ENCODE measurements at regions not wholly inside any gene's neighbourhood (a gene's known extent, or its start where the extent isn't known, plus 50 kb on each side); places are given as distances from the start of the nearest gene placed in this dataset.

GRCh38 chr13:62910541-62911060, 1495.0 kb upstream of the PCDH20 start:
- no peaks in the 10 kb centered on the region for H3K4me1 ChIP-seq (ENCODE audit: control insufficient read depth in 1 of 2, insufficient read depth in 2 of 2, low read length in 2 of 2)
- H3K14ac ChIP-seq (ENCODE audit: low read length), result no peak overlapping the region
- no CpG with 5 or more reads among the region's 4 CpGs for WGBS (ENCODE audit: extremely low coverage, insufficient coverage, insufficient read length)
- H3K36me3 ChIP-seq (ENCODE audit: control insufficient read depth in 1 of 2, insufficient read depth in 2 of 2, low read length in 2 of 2), result no peaks in the 10 kb centered on the region
- no peak overlapping the region for H4K8ac ChIP-seq (ENCODE audit: low read depth, low read length)
- no peaks in the 10 kb centered on the region for H3K79me2 ChIP-seq (ENCODE audit: control insufficient read depth, insufficient read depth, low read length, poor library complexity)
- H2AFZ ChIP-seq (ENCODE audit: insufficient read depth, low read length, poor library complexity), result no peak overlapping the region
- H3K9ac ChIP-seq (ENCODE audit: low read length), result no peak overlapping the region
- H4K91ac ChIP-seq (ENCODE audit: low read depth, low read length), result no peak overlapping the region
- H4K12ac ChIP-seq (ENCODE audit: low read depth, low read length), result no peak overlapping the region
- H3K79me1 ChIP-seq (ENCODE audit: low read length), result no peaks in the 10 kb centered on the region
- no peak overlapping the region for H3K4me3 ChIP-seq (ENCODE audit: low read depth, low read length)
- H2AK5ac ChIP-seq (ENCODE audit: low read length), result no peak overlapping the region
- no peaks in the 10 kb centered on the region for H3K27me3 ChIP-seq (ENCODE audit: insufficient read depth, low read length)
- no peak overlapping the region for H3K23ac ChIP-seq (ENCODE audit: low read length)
- DNase-seq, result no peak
- no peak overlapping the region for H3K18ac ChIP-seq (ENCODE audit: low read length)
- H2BK120ac ChIP-seq (ENCODE audit: insufficient read depth, low read length, poor library complexity), result no peak overlapping the region
- H3K9me3 ChIP-seq (ENCODE audit: insufficient read depth, low read depth, low read length), result no peaks in the 10 kb centered on the region
- no peak overlapping the region for H3K4ac ChIP-seq (ENCODE audit: low read depth, low read length)
- H3K4me2 ChIP-seq (ENCODE audit: low read length), result no peak overlapping the region
- H2BK5ac ChIP-seq (ENCODE audit: low read depth, low read length, poor library complexity), result no peak overlapping the region
- H2BK12ac ChIP-seq (ENCODE audit: low read length), result no peak overlapping the region
- no peak overlapping the region for H3K27ac ChIP-seq (ENCODE audit: low read depth, low read length)

DNA sequence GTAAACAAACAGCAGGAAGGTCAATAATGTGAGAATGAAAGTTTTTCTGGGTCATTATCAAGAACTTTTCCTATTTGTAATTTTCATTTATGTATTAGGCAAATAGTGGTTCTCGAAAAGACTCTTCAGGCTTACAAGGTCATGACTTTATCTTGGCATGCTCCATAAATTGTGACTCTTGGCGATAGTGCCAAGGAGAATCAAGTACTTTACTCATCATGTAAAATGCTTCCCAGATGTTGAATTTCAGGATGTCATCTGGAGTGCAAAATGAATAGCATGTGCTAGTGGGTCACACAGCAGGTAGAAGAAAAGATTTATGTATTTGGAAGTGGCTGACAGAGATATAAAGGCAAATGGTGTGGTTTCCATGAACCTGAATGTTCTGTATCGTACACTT, 1492.7 kb upstream of the PCDH20 start:
- Histone ChIP-seq H3K9ac (ENCODE audit: low read length) (no peak overlapping the region), H2AFZ (ENCODE audit: insufficient read depth, low read length, poor library complexity) (no peak overlapping the region), H2BK12ac (ENCODE audit: low read length) (no peak overlapping the region), H3K18ac (ENCODE audit: low read length) (no peak overlapping the region), H3K4me2 (ENCODE audit: low read length) (no peak overlapping the region), H3K36me3 (ENCODE audit: control insufficient read depth in 1 of 2, insufficient read depth in 2 of 2, low read length in 2 of 2) (no peaks in the 10 kb centered on the region), H3K14ac (ENCODE audit: low read length) (no peak overlapping the region), H4K12ac (ENCODE audit: low read depth, low read length) (no peak overlapping the region), H4K8ac (ENCODE audit: low read depth, low read length) (no peak overlapping the region), H2BK120ac (ENCODE audit: insufficient read depth, low read length, poor library complexity) (no peak overlapping the region), H3K27ac (ENCODE audit: low read depth, low read length) (no peak overlapping the region), H3K23ac (ENCODE audit: low read length) (no peak overlapping the region), H4K91ac (ENCODE audit: low read depth, low read length) (no peak overlapping the region), H3K79me2 (ENCODE audit: control insufficient read depth, insufficient read depth, low read length, poor library complexity) (no peaks in the 10 kb centered on the region), H3K4me1 (ENCODE audit: control insufficient read depth in 1 of 2, insufficient read depth in 2 of 2, low read length in 2 of 2) (no peaks in the 10 kb centered on the region), H2AK5ac (ENCODE audit: low read length) (no peak overlapping the region), H3K4me3 (ENCODE audit: low read depth, low read length) (no peak overlapping the region), H3K27me3 (ENCODE audit: insufficient read depth, low read length) (no peaks in the 10 kb centered on the region), H3K79me1 (ENCODE audit: low read length) (no peaks in the 10 kb centered on the region), H3K9me3 (ENCODE audit: insufficient read depth, low read depth, low read length) (no peaks in the 10 kb centered on the region), H3K4ac (ENCODE audit: low read depth, low read length) (no peak overlapping the region), H2BK5ac (ENCODE audit: low read depth, low read length, poor library complexity) (no peak overlapping the region)
- no CpG with 5 or more reads among the region's 3 CpGs for WGBS (ENCODE audit: extremely low coverage, insufficient coverage, insufficient read length)
- no peak for DNase-seq

DNA sequence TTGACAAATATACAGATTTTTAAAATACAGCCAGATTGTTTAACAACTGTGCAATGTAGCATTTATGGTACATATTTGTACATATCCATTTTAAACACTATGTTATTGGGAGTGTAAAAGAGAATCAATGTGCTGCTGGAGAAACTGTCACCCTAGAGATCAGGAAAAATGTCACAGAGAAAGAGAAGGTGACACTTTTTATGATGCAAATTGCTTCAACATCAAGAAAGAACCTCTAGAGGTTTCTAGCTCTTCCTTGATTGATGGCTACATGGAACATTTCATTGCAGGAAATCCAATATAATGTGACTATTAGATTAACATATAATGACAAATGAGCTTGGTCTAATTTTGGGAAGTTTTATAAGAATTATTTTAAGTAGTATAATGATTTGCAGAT, 1491.2 kb upstream of the PCDH20 start:
- Histone ChIP-seq H3K9me3 (ENCODE audit: insufficient read depth, low read depth, low read length) (no peaks in the 10 kb centered on the region), H3K36me3 (ENCODE audit: control insufficient read depth in 1 of 2, insufficient read depth in 2 of 2, low read length in 2 of 2) (no peaks in the 10 kb centered on the region), H3K79me2 (ENCODE audit: control insufficient read depth, insufficient read depth, low read length, poor library complexity) (no peaks in the 10 kb centered on the region), H3K27ac (ENCODE audit: low read depth, low read length) (no peak overlapping the region), H3K27me3 (ENCODE audit: insufficient read depth, low read length) (no peaks in the 10 kb centered on the region), H4K91ac (ENCODE audit: low read depth, low read length) (no peak overlapping the region), H2AK5ac (ENCODE audit: low read length) (no peak overlapping the region), H2BK12ac (ENCODE audit: low read length) (no peak overlapping the region), H3K4me2 (ENCODE audit: low read length) (no peak overlapping the region), H3K79me1 (ENCODE audit: low read length) (no peaks in the 10 kb centered on the region), H2BK5ac (ENCODE audit: low read depth, low read length, poor library complexity) (no peak overlapping the region), H3K4me3 (ENCODE audit: low read depth, low read length) (no peak overlapping the region), H3K23ac (ENCODE audit: low read length) (no peak overlapping the region), H4K12ac (ENCODE audit: low read depth, low read length) (no peak overlapping the region), H3K4ac (ENCODE audit: low read depth, low read length) (no peak overlapping the region), H3K18ac (ENCODE audit: low read length) (no peak overlapping the region), H2AFZ (ENCODE audit: insufficient read depth, low read length, poor library complexity) (no peak overlapping the region), H2BK120ac (ENCODE audit: insufficient read depth, low read length, poor library complexity) (no peak overlapping the region), H4K8ac (ENCODE audit: low read depth, low read length) (no peak overlapping the region), H3K9ac (ENCODE audit: low read length) (no peak overlapping the region), H3K14ac (ENCODE audit: low read length) (no peak overlapping the region), H3K4me1 (ENCODE audit: control insufficient read depth in 1 of 2, insufficient read depth in 2 of 2, low read length in 2 of 2) (no peaks in the 10 kb centered on the region)
- DNase-seq, result no peak

GRCh38 chr13:62906469-62906868, 1490.8 kb upstream of the PCDH20 start:
- H3K4me2 ChIP-seq (ENCODE audit: low read length), result no peak overlapping the region

More at GRCh38 chr13:62906469-62906868, 1490.8 kb upstream of the PCDH20 start:
- Histone ChIP-seq H3K4me1 (ENCODE audit: control insufficient read depth in 1 of 2, insufficient read depth in 2 of 2, low read length in 2 of 2) (no peaks in the 10 kb centered on the region), H3K9ac (ENCODE audit: low read length) (no peak overlapping the region), H3K27me3 (ENCODE audit: insufficient read depth, low read length) (no peaks in the 10 kb centered on the region), H3K14ac (ENCODE audit: low read length) (no peak overlapping the region), H3K27ac (ENCODE audit: low read depth, low read length) (no peak overlapping the region), H2BK120ac (ENCODE audit: insufficient read depth, low read length, poor library complexity) (no peak overlapping the region), H3K23ac (ENCODE audit: low read length) (no peak overlapping the region), H2AFZ (ENCODE audit: insufficient read depth, low read length, poor library complexity) (no peak overlapping the region), H2AK5ac (ENCODE audit: low read length) (no peak overlapping the region), H4K91ac (ENCODE audit: low read depth, low read length) (no peak overlapping the region), H3K36me3 (ENCODE audit: control insufficient read depth in 1 of 2, insufficient read depth in 2 of 2, low read length in 2 of 2) (no peaks in the 10 kb centered on the region), H3K79me2 (ENCODE audit: control insufficient read depth, insufficient read depth, low read length, poor library complexity) (no peaks in the 10 kb centered on the region), H3K4me3 (ENCODE audit: low read depth, low read length) (no peak overlapping the region), H2BK5ac (ENCODE audit: low read depth, low read length, poor library complexity) (no peak overlapping the region), H3K9me3 (ENCODE audit: insufficient read depth, low read depth, low read length) (no peaks in the 10 kb centered on the region), H3K79me1 (ENCODE audit: low read length) (no peaks in the 10 kb centered on the region), H3K4ac (ENCODE audit: low read depth, low read length) (no peak overlapping the region), H4K8ac (ENCODE audit: low read depth, low read length) (no peak overlapping the region), H2BK12ac (ENCODE audit: low read length) (no peak overlapping the region), H4K12ac (ENCODE audit: low read depth, low read length) (no peak overlapping the region), H3K18ac (ENCODE audit: low read length) (no peak overlapping the region)
- no peak for DNase-seq
